ENCODE measurements at regions not wholly inside any gene's neighbourhood (a gene's known extent, or its start where the extent isn't known, plus 50 kb on each side); places are given as distances from the start of the nearest gene placed in this dataset.
"Not testable (repeated sequence)": the region's sequence is repeated elsewhere in the genome, so short reads cannot be mapped to it uniquely, and the experiment has no call there.

GRCh38 chr15:77906062-77906990 is 171.2 kb downstream of the TBC1D2B start:
- H3K14ac ChIP-seq (ENCODE audit: insufficient read length); H3K23me2 ChIP-seq (ENCODE audit: low read depth, low read length); H3K27ac ChIP-seq (ENCODE audit: low read depth, low read length); H2BK5ac ChIP-seq (ENCODE audit: low read depth, low read length); H4K5ac ChIP-seq (ENCODE audit: insufficient read length, low read depth, low read length); H3K4me1 ChIP-seq (replicated peaks in 1 of 4; ENCODE audit: control insufficient read depth in 3 of 4, insufficient read depth in 4 of 4, low read length in 3 of 4); H3K79me2 ChIP-seq (ENCODE audit: control insufficient read depth in 1 of 2, insufficient read depth in 2 of 2, low read length in 2 of 2); H3K4me2 ChIP-seq (ENCODE audit: insufficient read depth in 1 of 2, low read depth in 2 of 2, low read length in 2 of 2); H2BK15ac ChIP-seq (ENCODE audit: low read length); H4K20me1 ChIP-seq (replicated peaks in 1 of 2; ENCODE audit: control insufficient read depth in 1 of 2, insufficient read depth in 2 of 2, low read length in 2 of 2); H2AFZ ChIP-seq (ENCODE audit: low read length); H3K18ac ChIP-seq (ENCODE audit: extremely low read depth, low read length); POLR2A ChIA-PET (ENCODE audit: partially characterized antibody); H3K27me3 ChIP-seq (replicated peaks in 1 of 4; ENCODE audit: control insufficient read depth in 3 of 4, extremely low read depth in 1 of 4, insufficient read depth in 3 of 4, low read length in 3 of 4); H3K9ac ChIP-seq (replicated peaks in 1 of 4; ENCODE audit: extremely low read depth in 1 of 4, low read depth in 3 of 4, low read length in 3 of 4); H4K8ac ChIP-seq (ENCODE audit: extremely low read depth, insufficient read depth, low read length); H3K36me3 ChIP-seq (ENCODE audit: control insufficient read depth in 2 of 4, insufficient read depth in 4 of 4, low read length in 3 of 4); H2BK12ac ChIP-seq (ENCODE audit: low read depth, low read length); H3K23ac ChIP-seq (ENCODE audit: insufficient read length); H4K91ac ChIP-seq (replicated peaks; ENCODE audit: insufficient read length, low read length); H3K4me3 ChIP-seq (ENCODE audit: extremely low read depth in 1 of 4, insufficient read depth in 2 of 4, low read depth in 3 of 4, low read length in 4 of 4); H2AK5ac ChIP-seq (ENCODE audit: low read depth, low read length); H3K4ac ChIP-seq (replicated peaks; ENCODE audit: insufficient read length, low read depth, low read length); FAIRE-seq; H3K56ac ChIP-seq (replicated peaks; ENCODE audit: insufficient read length, low read depth, low read length); H3K79me1 ChIP-seq (ENCODE audit: low read depth, low read length); H2BK20ac ChIP-seq (ENCODE audit: low read length); DNase-seq (ENCODE audit: low read depth in 1 of 2, low spot score in 2 of 2); H2BK120ac ChIP-seq (replicated peaks; ENCODE audit: low read depth, low read length); H3K9me3 ChIP-seq (ENCODE audit: insufficient read depth in 2 of 2, low read depth in 1 of 2, low read length in 1 of 2): not testable (repeated sequence)
- CTCF ChIA-PET (ENCODE audit: partially characterized antibody): interaction anchor here (0.6 to 4.0 kb wide), 4 partner anchors 40 to 202 kb away, joined by 3 to 16 read pairs (median 4); no protein-coding TSS in a partner anchor
- WGBS, 2 experiments (ENCODE audit: extremely low coverage in 1 of 2, insufficient coverage in 1 of 2, insufficient read length in 1 of 2, insufficient replicate concordance in 2 of 2, low coverage in 1 of 2, low lambda C conversion rate in 2 of 2, missing lambda C conversion rate in 1 of 2): 73% methylated on average over 13 of the region's 17 CpGs; no CpG with 5 or more reads in 1 of the 2 experiments

Measured in H1 (cell line).